Activated CD8-positive, alpha-beta T cell treated with anti-CD3 and anti-CD28 coated beads for 36 hours (primary cell): ENCODE measurements at regions not wholly inside any gene's neighbourhood (a gene's known extent, or its start where the extent isn't known, plus 50 kb on each side); places are given as distances from the start of the nearest gene placed in this dataset.

Experiments
- ATAC-seq: fragments of 200-7000 bp; cut with Tn5 transposase; one replicate; pipeline ENCODE4 v1.10.0; 2021; ENCODE audit warnings: mild to moderate bottlenecking, moderate library complexity
- CTCF ChIA-PET: fragments of 350-600 bp; sonication (Branson Sonifier 250); formaldehyde crosslinking; loops from one replicate; lab custom pipeline; 2021; ENCODE audit warnings: antibody characterized with exemption; lab: Charles Lee
- POLR2A ChIA-PET: fragments of 350-600 bp; sonication (Branson Sonifier 250); formaldehyde crosslinking; loops from one replicate; lab custom pipeline; 2021; ENCODE audit warnings: antibody characterized with exemption; lab: Charles Lee
- DNase-seq: peaks from one replicate; pipeline ENCODE4 v3.0.0-alpha.2; 2020
- H3K27ac Mint-ChIP-seq: one replicate; pipeline ENCODE4 v1.8.0; 2021; ENCODE audit warnings: mild to moderate bottlenecking, mixed read lengths
- H3K27me3 Mint-ChIP-seq: one replicate; pipeline ENCODE4 v1.8.0; 2021; ENCODE audit warnings: mixed read lengths
- H3K36me3 Mint-ChIP-seq: one replicate; pipeline ENCODE4 v1.8.0; 2021; ENCODE audit warnings: low read depth, mixed read lengths
- H3K4me1 Mint-ChIP-seq: one replicate; pipeline ENCODE4 v1.8.0; 2021; ENCODE audit warnings: low read depth, mixed read lengths
- H3K4me3 Mint-ChIP-seq: one replicate; pipeline ENCODE4 v1.8.0; 2021; ENCODE audit warnings: mild to moderate bottlenecking, moderate library complexity, mixed read lengths
- H3K9me3 Mint-ChIP-seq: one replicate; pipeline ENCODE4 v1.8.0; 2021; ENCODE audit warnings: mixed read lengths
- intact Hi-C: fragments of 100-400 bp; cut with micrococcal nuclease; formaldehyde crosslinking; loops from one replicate; pipeline ENCODE4 v1.10.0; 2022
- TF ChIP-seq, protein P1 (sequence below): fragments of 200-600 bp; IDR thresholded peaks from one replicate; pipeline ENCODE4 v1.8.0; 2022; ENCODE audit warnings: antibody characterized with exemption, mild to moderate bottlenecking

DNA sequence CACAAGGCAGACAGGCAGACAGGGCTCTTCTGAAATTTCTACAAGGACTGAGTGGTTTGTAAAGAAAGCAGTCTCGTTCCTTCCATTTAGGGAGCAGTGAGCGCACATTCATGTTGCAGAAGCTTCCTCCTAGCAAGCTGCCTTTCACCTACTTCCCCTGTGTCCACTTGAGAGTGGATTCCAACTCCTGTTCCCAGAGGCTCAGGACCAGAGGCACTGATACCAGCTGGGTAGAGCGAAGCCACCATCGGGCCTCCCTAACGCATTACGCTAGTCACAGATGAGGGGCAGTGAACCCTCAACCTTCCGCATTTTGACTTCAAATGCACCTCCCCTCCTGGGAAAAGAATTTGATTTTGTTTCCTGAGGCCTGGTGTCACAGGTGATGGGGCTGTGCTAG is 215.8 kb downstream of the SIPA1L2 start:
- intact Hi-C loops, result no loop called here
- TF ChIP-seq, protein P1, sequence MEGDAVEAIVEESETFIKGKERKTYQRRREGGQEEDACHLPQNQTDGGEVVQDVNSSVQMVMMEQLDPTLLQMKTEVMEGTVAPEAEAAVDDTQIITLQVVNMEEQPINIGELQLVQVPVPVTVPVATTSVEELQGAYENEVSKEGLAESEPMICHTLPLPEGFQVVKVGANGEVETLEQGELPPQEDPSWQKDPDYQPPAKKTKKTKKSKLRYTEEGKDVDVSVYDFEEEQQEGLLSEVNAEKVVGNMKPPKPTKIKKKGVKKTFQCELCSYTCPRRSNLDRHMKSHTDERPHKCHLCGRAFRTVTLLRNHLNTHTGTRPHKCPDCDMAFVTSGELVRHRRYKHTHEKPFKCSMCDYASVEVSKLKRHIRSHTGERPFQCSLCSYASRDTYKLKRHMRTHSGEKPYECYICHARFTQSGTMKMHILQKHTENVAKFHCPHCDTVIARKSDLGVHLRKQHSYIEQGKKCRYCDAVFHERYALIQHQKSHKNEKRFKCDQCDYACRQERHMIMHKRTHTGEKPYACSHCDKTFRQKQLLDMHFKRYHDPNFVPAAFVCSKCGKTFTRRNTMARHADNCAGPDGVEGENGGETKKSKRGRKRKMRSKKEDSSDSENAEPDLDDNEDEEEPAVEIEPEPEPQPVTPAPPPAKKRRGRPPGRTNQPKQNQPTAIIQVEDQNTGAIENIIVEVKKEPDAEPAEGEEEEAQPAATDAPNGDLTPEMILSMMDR, result no peak
- Mint-ChIP-seq H3K27me3 (no peaks in the 10 kb centered on the region), H3K36me3 (peaks cover 3% of the 10 kb centered on the region), H3K4me3 (no peak overlapping the region), H3K27ac (no peak overlapping the region), H3K4me1 (no peaks in the 10 kb centered on the region), H3K9me3 (peaks cover 6% of the 10 kb centered on the region)
- CTCF ChIA-PET, result no interaction called here
- POLR2A ChIA-PET, result no interaction called here
- ATAC-seq (no peak), DNase-seq (no peak)

DNA sequence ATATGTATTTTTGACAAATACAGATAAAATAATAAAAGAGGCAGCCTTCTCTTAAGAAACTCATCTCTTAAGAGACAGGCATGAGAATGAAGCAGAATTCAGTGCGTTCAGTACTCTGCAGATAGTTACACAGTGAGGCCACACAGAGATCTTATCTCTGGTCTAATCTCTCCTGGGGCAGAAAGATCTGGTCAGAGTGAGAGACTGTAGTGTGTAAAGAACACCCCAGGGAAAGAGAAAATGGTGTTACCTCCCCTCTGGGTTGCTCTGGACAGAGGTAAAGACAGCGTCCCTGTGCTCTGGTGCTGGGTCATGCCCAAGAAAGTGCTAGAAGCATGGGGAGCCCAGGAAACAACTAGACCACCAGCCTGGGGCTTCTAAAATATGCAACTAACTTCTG is 216.3 kb downstream of the SIPA1L2 start:
- H3K27me3 Mint-ChIP-seq, result no peaks in the 10 kb centered on the region
- CTCF ChIA-PET, result no interaction called here

DNA sequence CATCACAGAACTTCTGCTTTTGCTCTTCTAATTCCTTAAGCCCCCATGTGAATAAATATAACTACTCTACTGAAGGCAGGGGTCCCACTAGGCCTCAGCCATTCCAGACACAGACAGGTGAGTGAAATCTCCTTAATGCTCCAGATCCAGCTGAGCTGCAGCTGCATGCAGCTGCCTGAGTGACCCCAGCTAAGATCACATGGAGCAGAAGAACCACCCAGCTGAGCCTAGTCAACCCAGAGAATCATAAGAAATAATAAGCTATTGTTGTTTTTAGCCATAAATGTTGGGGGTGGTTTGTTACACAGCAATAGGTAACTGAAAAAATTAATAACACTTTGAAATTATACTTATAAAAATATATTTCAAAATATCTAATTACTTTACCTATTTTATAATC is 220.3 kb downstream of the SIPA1L2 start:
- H3K4me1 Mint-ChIP-seq, result no peaks in the 10 kb centered on the region
- ChIA-PET CTCF (no interaction called here), POLR2A (no interaction called here)
- peaks cover 6% of the 10 kb centered on the region for H3K9me3 Mint-ChIP-seq
- H3K27ac Mint-ChIP-seq, result no peak overlapping the region
- no peak overlapping the region for H3K4me3 Mint-ChIP-seq
- intact Hi-C loops, result no loop called here
- H3K27me3 Mint-ChIP-seq, result no peaks in the 10 kb centered on the region
- peaks cover 3% of the 10 kb centered on the region for H3K36me3 Mint-ChIP-seq
- ATAC-seq (no peak), DNase-seq (no peak)
- TF ChIP-seq, protein P1, result no peak

More for the DNA sequence above, 216.3 kb downstream of the SIPA1L2 start:
- Mint-ChIP-seq H3K9me3 (peaks cover 6% of the 10 kb centered on the region), H3K27ac (no peak overlapping the region), H3K36me3 (peaks cover 3% of the 10 kb centered on the region), H3K4me3 (no peak overlapping the region), H3K4me1 (no peaks in the 10 kb centered on the region)
- TF ChIP-seq, protein P1, result no peak
- DNase-seq, result no peak
- intact Hi-C loops, result no loop called here
- POLR2A ChIA-PET, result no interaction called here
- ATAC-seq, result no peak

DNA sequence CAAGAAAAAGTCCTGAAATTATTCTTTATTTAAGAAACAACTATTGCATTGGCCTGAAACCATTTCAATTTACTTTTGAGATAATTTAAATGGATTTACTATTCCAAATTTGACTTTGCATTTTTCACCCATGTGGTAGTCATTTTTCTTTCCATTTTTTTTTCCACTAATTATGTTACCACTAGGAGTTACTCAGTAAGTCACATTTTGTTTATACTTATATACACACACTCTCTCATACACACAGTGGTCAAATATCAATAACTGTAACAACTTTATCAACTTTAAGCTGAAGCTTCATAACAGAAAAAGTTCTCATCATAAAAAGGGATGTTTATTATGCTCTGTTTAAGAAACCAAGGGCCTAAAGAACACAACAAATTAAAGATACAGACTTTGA is 222.8 kb downstream of the SIPA1L2 start:
- ATAC-seq (no peak), DNase-seq (no peak)
- CTCF ChIA-PET, result interaction anchor here (1.5 kb wide), 1 partner anchor 221 kb away, joined by 5 read pairs; no protein-coding TSS in a partner anchor
- Mint-ChIP-seq H3K27me3 (no peaks in the 10 kb centered on the region), H3K36me3 (peaks cover 3% of the 10 kb centered on the region), H3K27ac (no peak overlapping the region), H3K9me3 (peaks cover 6% of the 10 kb centered on the region), H3K4me3 (no peak overlapping the region), H3K4me1 (no peaks in the 10 kb centered on the region)
- TF ChIP-seq, protein P1, result no peak
- intact Hi-C loops, result no loop called here
- POLR2A ChIA-PET, result no interaction called here

DNA sequence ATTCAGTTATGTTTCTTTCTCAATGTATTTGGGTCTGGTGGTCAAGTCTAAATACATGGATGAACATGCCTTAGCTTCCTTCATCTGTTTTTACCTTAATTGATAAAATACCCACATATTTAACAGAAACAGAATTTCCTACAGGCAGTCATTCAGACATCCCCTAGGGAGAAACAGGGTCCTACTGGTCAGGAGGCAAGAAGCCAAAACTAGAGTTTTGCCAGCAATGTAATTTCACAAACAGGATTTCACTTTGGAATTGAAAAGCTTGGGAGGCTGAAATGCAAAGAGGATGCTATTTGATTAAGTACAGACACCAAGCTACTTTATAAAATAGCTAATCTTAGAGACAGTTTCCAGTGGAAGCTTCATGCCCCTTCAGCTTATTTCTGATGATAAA is 224.2 kb downstream of the SIPA1L2 start:
- TF ChIP-seq, protein P1, result no peak
- DNase-seq, result no peak
- no peaks in the 10 kb centered on the region for H3K27me3 Mint-ChIP-seq
- H3K4me1 Mint-ChIP-seq, result no peaks in the 10 kb centered on the region
- H3K27ac Mint-ChIP-seq, result no peak overlapping the region
- H3K4me3 Mint-ChIP-seq, result no peak overlapping the region
- CTCF ChIA-PET, result interaction anchor here (0.7 to 1.1 kb wide), 2 partner anchors 17 to 22 kb away, joined by 3 read pairs; no protein-coding TSS in a partner anchor
- ATAC-seq, result no peak
- H3K9me3 Mint-ChIP-seq, result peaks cover 6% of the 10 kb centered on the region
- H3K36me3 Mint-ChIP-seq, result peaks cover 3% of the 10 kb centered on the region
- intact Hi-C loops, result no loop called here
- POLR2A ChIA-PET, result interaction anchor here (0.7 kb wide), 2 partner anchors 78 to 1917 kb away, joined by 3 read pairs; no protein-coding TSS in a partner anchor
